ENCODE measurements at regions not wholly inside any gene's neighbourhood (a gene's known extent, or its start where the extent isn't known, plus 50 kb on each side); places are given as distances from the start of the nearest gene placed in this dataset.

GRCh38 chr10:3231951-3232730, 59.6 kb upstream of the PITRM1 start (continued):
- TF ChIP-seq, protein P1, sequence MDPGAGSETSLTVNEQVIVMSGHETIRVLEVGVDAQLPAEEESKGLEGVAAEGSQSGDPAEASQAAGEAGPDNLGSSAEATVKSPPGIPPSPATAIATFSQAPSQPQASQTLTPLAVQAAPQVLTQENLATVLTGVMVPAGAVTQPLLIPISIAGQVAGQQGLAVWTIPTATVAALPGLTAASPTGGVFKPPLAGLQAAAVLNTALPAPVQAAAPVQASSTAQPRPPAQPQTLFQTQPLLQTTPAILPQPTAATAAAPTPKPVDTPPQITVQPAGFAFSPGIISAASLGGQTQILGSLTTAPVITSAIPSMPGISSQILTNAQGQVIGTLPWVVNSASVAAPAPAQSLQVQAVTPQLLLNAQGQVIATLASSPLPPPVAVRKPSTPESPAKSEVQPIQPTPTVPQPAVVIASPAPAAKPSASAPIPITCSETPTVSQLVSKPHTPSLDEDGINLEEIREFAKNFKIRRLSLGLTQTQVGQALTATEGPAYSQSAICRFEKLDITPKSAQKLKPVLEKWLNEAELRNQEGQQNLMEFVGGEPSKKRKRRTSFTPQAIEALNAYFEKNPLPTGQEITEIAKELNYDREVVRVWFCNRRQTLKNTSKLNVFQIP (CRISPR knock-in tag; IDR thresholded peaks at IDR 0.05; ENCODE audit: borderline replicate concordance, low read depth): no peak
- TF ChIP-seq ZFP3 (CRISPR knock-in tag; IDR thresholded peaks at IDR 0.05) (no peak), PPARA (CRISPR knock-in tag; IDR thresholded peaks at IDR 0.05; ENCODE audit: borderline replicate concordance) (no peak), ZFP30 (CRISPR knock-in tag; IDR thresholded peaks at IDR 0.05) (no peak), SNAI2 (CRISPR knock-in tag; IDR thresholded peaks at IDR 0.05) (no peak), TOX (CRISPR knock-in tag; IDR thresholded peaks at IDR 0.05; ENCODE audit: borderline replicate concordance) (no peak)

- no peak for TF ChIP-seq ZNF565 (CRISPR knock-in tag; conservative IDR thresholded peaks at IDR 0.05; ENCODE audit: low read depth)
- TF ChIP-seq OSR1 (CRISPR knock-in tag; IDR thresholded peaks at IDR 0.05): no peak
- TF ChIP-seq, protein P1 (CRISPR knock-in tag; IDR thresholded peaks at IDR 0.05; ENCODE audit: borderline replicate concordance, low read depth): no peak
- TF ChIP-seq ZNF70 (CRISPR knock-in tag; IDR thresholded peaks at IDR 0.05): no peak
- no peak for TF ChIP-seq CSDC2 (CRISPR knock-in tag; IDR thresholded peaks at IDR 0.05)
- TF ChIP-seq, protein P2, sequence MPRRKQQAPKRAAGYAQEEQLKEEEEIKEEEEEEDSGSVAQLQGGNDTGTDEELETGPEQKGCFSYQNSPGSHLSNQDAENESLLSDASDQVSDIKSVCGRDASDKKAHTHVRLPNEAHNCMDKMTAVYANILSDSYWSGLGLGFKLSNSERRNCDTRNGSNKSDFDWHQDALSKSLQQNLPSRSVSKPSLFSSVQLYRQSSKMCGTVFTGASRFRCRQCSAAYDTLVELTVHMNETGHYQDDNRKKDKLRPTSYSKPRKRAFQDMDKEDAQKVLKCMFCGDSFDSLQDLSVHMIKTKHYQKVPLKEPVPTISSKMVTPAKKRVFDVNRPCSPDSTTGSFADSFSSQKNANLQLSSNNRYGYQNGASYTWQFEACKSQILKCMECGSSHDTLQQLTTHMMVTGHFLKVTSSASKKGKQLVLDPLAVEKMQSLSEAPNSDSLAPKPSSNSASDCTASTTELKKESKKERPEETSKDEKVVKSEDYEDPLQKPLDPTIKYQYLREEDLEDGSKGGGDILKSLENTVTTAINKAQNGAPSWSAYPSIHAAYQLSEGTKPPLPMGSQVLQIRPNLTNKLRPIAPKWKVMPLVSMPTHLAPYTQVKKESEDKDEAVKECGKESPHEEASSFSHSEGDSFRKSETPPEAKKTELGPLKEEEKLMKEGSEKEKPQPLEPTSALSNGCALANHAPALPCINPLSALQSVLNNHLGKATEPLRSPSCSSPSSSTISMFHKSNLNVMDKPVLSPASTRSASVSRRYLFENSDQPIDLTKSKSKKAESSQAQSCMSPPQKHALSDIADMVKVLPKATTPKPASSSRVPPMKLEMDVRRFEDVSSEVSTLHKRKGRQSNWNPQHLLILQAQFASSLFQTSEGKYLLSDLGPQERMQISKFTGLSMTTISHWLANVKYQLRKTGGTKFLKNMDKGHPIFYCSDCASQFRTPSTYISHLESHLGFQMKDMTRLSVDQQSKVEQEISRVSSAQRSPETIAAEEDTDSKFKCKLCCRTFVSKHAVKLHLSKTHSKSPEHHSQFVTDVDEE (CRISPR knock-in tag; IDR thresholded peaks at IDR 0.05): no peak
- no peak for TF ChIP-seq ZFP3 (CRISPR knock-in tag; IDR thresholded peaks at IDR 0.05)
- TF ChIP-seq ZNF8 (CRISPR knock-in tag; IDR thresholded peaks at IDR 0.05): no peak
- TF ChIP-seq PPARA (CRISPR knock-in tag; IDR thresholded peaks at IDR 0.05; ENCODE audit: borderline replicate concordance): no peak
- no peak for TF ChIP-seq SNAI2 (CRISPR knock-in tag; IDR thresholded peaks at IDR 0.05)
- TF ChIP-seq CSRNP3 (CRISPR knock-in tag; IDR thresholded peaks at IDR 0.05): no peak
- ATAC-seq: no peak
Measured at GRCh38 chr10:3229815-3230214, 57.2 kb upstream of the PITRM1 start.

- TF ChIP-seq ISL1 (CRISPR knock-in tag; IDR thresholded peaks at IDR 0.05) (no peak), PPARA (CRISPR knock-in tag; IDR thresholded peaks at IDR 0.05; ENCODE audit: borderline replicate concordance) (no peak), ZC3H10 (CRISPR knock-in tag; IDR thresholded peaks at IDR 0.05) (no peak), BACH2 (CRISPR knock-in tag; IDR thresholded peaks at IDR 0.05; ENCODE audit: borderline replicate concordance) (no peak), TCF4 (CRISPR knock-in tag; IDR thresholded peaks at IDR 0.05; ENCODE audit: borderline replicate concordance) (no peak), GLIS3 (CRISPR knock-in tag; IDR thresholded peaks at IDR 0.05) (no peak), ZFP3 (CRISPR knock-in tag; IDR thresholded peaks at IDR 0.05) (no peak)
- TF ChIP-seq, protein P3, sequence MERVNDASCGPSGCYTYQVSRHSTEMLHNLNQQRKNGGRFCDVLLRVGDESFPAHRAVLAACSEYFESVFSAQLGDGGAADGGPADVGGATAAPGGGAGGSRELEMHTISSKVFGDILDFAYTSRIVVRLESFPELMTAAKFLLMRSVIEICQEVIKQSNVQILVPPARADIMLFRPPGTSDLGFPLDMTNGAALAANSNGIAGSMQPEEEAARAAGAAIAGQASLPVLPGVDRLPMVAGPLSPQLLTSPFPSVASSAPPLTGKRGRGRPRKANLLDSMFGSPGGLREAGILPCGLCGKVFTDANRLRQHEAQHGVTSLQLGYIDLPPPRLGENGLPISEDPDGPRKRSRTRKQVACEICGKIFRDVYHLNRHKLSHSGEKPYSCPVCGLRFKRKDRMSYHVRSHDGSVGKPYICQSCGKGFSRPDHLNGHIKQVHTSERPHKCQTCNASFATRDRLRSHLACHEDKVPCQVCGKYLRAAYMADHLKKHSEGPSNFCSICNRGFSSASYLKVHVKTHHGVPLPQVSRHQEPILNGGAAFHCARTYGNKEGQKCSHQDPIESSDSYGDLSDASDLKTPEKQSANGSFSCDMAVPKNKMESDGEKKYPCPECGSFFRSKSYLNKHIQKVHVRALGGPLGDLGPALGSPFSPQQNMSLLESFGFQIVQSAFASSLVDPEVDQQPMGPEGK (CRISPR knock-in tag; IDR thresholded peaks at IDR 0.05; ENCODE audit: borderline replicate concordance): no peak
- TF ChIP-seq, protein P1 (CRISPR knock-in tag; IDR thresholded peaks at IDR 0.05; ENCODE audit: borderline replicate concordance, low read depth): no peak
- TF ChIP-seq, protein P4, sequence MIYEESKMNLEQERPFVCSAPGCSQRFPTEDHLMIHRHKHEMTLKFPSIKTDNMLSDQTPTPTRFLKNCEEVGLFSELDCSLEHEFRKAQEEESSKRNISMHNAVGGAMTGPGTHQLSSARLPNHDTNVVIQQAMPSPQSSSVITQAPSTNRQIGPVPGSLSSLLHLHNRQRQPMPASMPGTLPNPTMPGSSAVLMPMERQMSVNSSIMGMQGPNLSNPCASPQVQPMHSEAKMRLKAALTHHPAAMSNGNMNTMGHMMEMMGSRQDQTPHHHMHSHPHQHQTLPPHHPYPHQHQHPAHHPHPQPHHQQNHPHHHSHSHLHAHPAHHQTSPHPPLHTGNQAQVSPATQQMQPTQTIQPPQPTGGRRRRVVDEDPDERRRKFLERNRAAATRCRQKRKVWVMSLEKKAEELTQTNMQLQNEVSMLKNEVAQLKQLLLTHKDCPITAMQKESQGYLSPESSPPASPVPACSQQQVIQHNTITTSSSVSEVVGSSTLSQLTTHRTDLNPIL (CRISPR knock-in tag; IDR thresholded peaks at IDR 0.05; ENCODE audit: low read depth): no peak
- no peak for ATAC-seq
Measured at GRCh38 chr10:3228629-3228945, 56.0 kb upstream of the PITRM1 start.
